ENCODE measurements at regions not wholly inside any gene's neighbourhood (a gene's known extent, or its start where the extent isn't known, plus 50 kb on each side); places are given as distances from the start of the nearest gene placed in this dataset.
"Not testable (repeated sequence)": the region's sequence is repeated elsewhere in the genome, so short reads cannot be mapped to it uniquely, and the experiment has no call there.

- not testable (repeated sequence) for TF ChIP-seq CTCF (conservative IDR thresholded peaks at IDR 0.05; ENCODE audit: low read depth, low read length); POLR2A (IDR thresholded peaks at IDR 0.05; ENCODE audit: low read depth, low read length); ELK1 (IDR thresholded peaks at IDR 0.05; ENCODE audit: borderline replicate concordance, low read depth, low read length); CEBPB (IDR thresholded peaks at IDR 0.05; ENCODE audit: low read depth, low read length); MXI1 (IDR thresholded peaks at IDR 0.05; ENCODE audit: borderline replicate concordance, low read depth, low read length); RCOR1 (IDR thresholded peaks at IDR 0.05; ENCODE audit: insufficient replicate concordance, low read length); RFX5 (IDR thresholded peaks at IDR 0.05; ENCODE audit: low read depth, low read length); SMC3 (IDR thresholded peaks at IDR 0.05; ENCODE audit: low read depth, low read length); RAD21 (IDR thresholded peaks at IDR 0.05; ENCODE audit: low read length); NFE2L2 (IDR thresholded peaks at IDR 0.05; ENCODE audit: low read depth, low read length); BHLHE40 (IDR thresholded peaks at IDR 0.05; ENCODE audit: low read depth, low read length); MAZ (IDR thresholded peaks at IDR 0.05; ENCODE audit: borderline replicate concordance, low read depth, low read length)
Observed at GRCh38 chr7:142561396-142561795, 187.9 kb upstream of the PRSS1 start.
